HCT116 (cell line): ENCODE measurements at regions not wholly inside any gene's neighbourhood (a gene's known extent, or its start where the extent isn't known, plus 50 kb on each side); places are given as distances from the start of the nearest gene placed in this dataset.
"Not testable (repeated sequence)": the region's sequence is repeated elsewhere in the genome, so short reads cannot be mapped to it uniquely, and the experiment has no call there.

ENCODE experiments used
- ATAC-seq: fragments of 200-7000 bp; cut with Tn5 transposase; 2 replicates; pipeline ENCODE4 v1.9.1; 2020; ENCODE audit warnings: mild to moderate bottlenecking, moderate library complexity
- BruUV-seq: library from RNA; stranded (reverse); fragments of 400-500 nt; replicated peaks from 2 replicates; lab custom pipeline; 2021; lab: Mats Ljungman, UMichigan
- CTCF ChIA-PET: fragments of 300-600 bp; sonication (Branson Sonifier 250); formaldehyde crosslinking; loops from one replicate; lab custom pipeline; 2021; ENCODE audit warnings: antibody characterized with exemption; lab: Charles Lee
- POLR2A ChIA-PET: fragments of 300-600, 350-600 bp; sonication (Branson Sonifier 250); formaldehyde crosslinking; loops from one replicate; lab custom pipeline; 2021; ENCODE audit warnings: antibody characterized with exemption; lab: Charles Lee
- RAD21 ChIA-PET, 2 experiments: fragments of 300-600 bp; sonication (Branson Sonifier 250); formaldehyde crosslinking; loops; one replicate each; lab custom pipeline; 2023; ENCODE audit warnings: low total read pairs in 2 of 2; ENCODE audit not compliant: uncharacterized antibody in 2 of 2, unreplicated experiment in 2 of 2, low non-redundant PET in 1 of 2; lab: Charles Lee
- DNase-seq: peaks from one replicate; pipeline ENCODE4 v3.0.0-alpha.2; 2010; ENCODE audit warnings: low read depth, low spot score
- H2AFZ ChIP-seq: fragments of 200-600 bp; shearing (Covaris generic), sonication (generic); 2 replicates; pipeline ENCODE4 v1.6.1; 2017; ENCODE audit warnings: low read depth, mixed run types, mixed read lengths, antibody characterized with exemption, low read length; ENCODE audit not compliant: poor library complexity, severe bottlenecking
- H3K27ac ChIP-seq: 2 replicates; pipeline ENCODE4 v1.5.1; 2012; ENCODE audit warnings: low read depth, low read length
- H3K27me3 ChIP-seq: fragments of 200-600 bp; sonication (generic); 2 replicates; pipeline ENCODE4 v1.6.1; 2016; ENCODE audit warnings: mixed run types, low read length, mixed read lengths; ENCODE audit not compliant: insufficient read depth
- H3K36me3 ChIP-seq, 2 experiments: fragments of 200-500 bp in 1 of 2; fragments of 200-600 bp in 1 of 2; sonication (Bioruptor generic) in 1 of 2; sonication (generic) in 1 of 2; 2 replicates each; pipeline versions ENCODE4 v1.5.1 to v1.6.1; 2014 to 2016; ENCODE audit warnings: low read length in 2 of 2, inconsistent platforms in 1 of 2, mixed read lengths in 1 of 2, mixed run types in 1 of 2; ENCODE audit not compliant: insufficient read depth in 2 of 2, control insufficient read depth in 1 of 2
- H3K4me1 ChIP-seq, 2 experiments: fragments of 200-600 bp in 1 of 2; sonication (generic) in 1 of 2; 2 replicates each; pipeline versions ENCODE4 v1.5.1 to v1.6.1; 2012 to 2017; ENCODE audit warnings: low read length in 2 of 2, inconsistent platforms in 1 of 2, mild to moderate bottlenecking in 1 of 2, mixed read lengths in 1 of 2, mixed run types in 1 of 2, moderate library complexity in 1 of 2; ENCODE audit not compliant: insufficient read depth in 2 of 2, control insufficient read depth in 1 of 2
- H3K4me2 ChIP-seq: fragments of 200-600 bp; sonication (generic); 2 replicates; pipeline ENCODE4 v1.6.1; 2017; ENCODE audit warnings: mixed run types, low read length, mixed read lengths
- H3K4me3 ChIP-seq, 2 experiments: fragments of 200-600 bp in 1 of 2; sonication (generic) in 1 of 2; replicated peaks in 1 of 2; 2 replicates each; pipeline ENCODE4 v1.5.1; 2011 to 2016; ENCODE audit warnings: low read length in 2 of 2, control low read depth in 1 of 2, low read depth in 1 of 2, mild to moderate bottlenecking in 1 of 2, mixed read lengths in 1 of 2, mixed run types in 1 of 2
- H3K79me2 ChIP-seq: fragments of 200-600 bp; sonication (generic); 2 replicates; pipeline ENCODE4 v1.6.1; 2017; ENCODE audit warnings: mild to moderate bottlenecking, mixed run types, low read length, moderate library complexity, mixed read lengths; ENCODE audit not compliant: insufficient read depth
- H3K9ac ChIP-seq: fragments of 200-600 bp; sonication (generic); 2 replicates; pipeline ENCODE4 v1.6.1; 2016; ENCODE audit warnings: low read length, mixed read lengths
- H3K9me2 ChIP-seq: fragments of 200-600 bp; sonication (generic), shearing (Covaris generic); 2 replicates; pipeline ENCODE4 v1.6.1; 2017; ENCODE audit warnings: mixed run types, mild to moderate bottlenecking, moderate library complexity; ENCODE audit not compliant: insufficient read depth
- H3K9me3 ChIP-seq, 2 experiments: fragments of 200-500 bp in 1 of 2; fragments of 200-600 bp in 1 of 2; sonication (Bioruptor generic) in 1 of 2; sonication (generic) in 1 of 2; 2 replicates each; pipeline ENCODE4 v1.6.1; 2014 to 2017; ENCODE audit warnings: low read length in 2 of 2, mixed read lengths in 2 of 2, inconsistent platforms in 1 of 2, low read depth in 1 of 2, mild to moderate bottlenecking in 1 of 2, mixed run types in 1 of 2, moderate library complexity in 1 of 2; ENCODE audit not compliant: control insufficient read depth in 1 of 2, insufficient read depth in 1 of 2
- H4K20me1 ChIP-seq: fragments of 200-600 bp; sonication (generic), shearing (Covaris generic); 2 replicates; pipeline ENCODE4 v1.6.1; 2017; ENCODE audit warnings: mixed run types, mild to moderate bottlenecking, moderate library complexity; ENCODE audit not compliant: insufficient read depth
- CBX3 ChIP-seq: IDR thresholded peaks from 2 replicates; pipeline ENCODE4 v1.6.1; 2012; ENCODE audit warnings: low read depth
- EGR1 ChIP-seq: IDR thresholded peaks from 2 replicates; pipeline ENCODE4 v1.6.1; 2012; ENCODE audit warnings: low read depth
- ELF1 ChIP-seq: IDR thresholded peaks from 2 replicates; pipeline ENCODE4 v1.6.1; 2012; ENCODE audit warnings: low read depth, borderline replicate concordance
- EZH2 ChIP-seq: fragments of 200-600 bp; sonication (generic); IDR thresholded peaks from 2 replicates; pipeline ENCODE4 v1.6.1; 2017; ENCODE audit warnings: antibody characterized with exemption, mixed run types
- FOSL1 ChIP-seq: IDR thresholded peaks from 2 replicates; pipeline ENCODE4 v1.6.1; 2012; ENCODE audit warnings: low read depth
- JUND ChIP-seq: IDR thresholded peaks from 2 replicates; pipeline ENCODE4 v1.6.1; 2012
- POLR2A ChIP-seq: IDR thresholded peaks from 2 replicates; pipeline ENCODE4 v1.7.0; 2011; ENCODE audit warnings: borderline replicate concordance; ENCODE audit not compliant: insufficient read depth, insufficient read length; ENCODE audit errors: extremely low read depth
- RAD21 ChIP-seq: IDR thresholded peaks from 2 replicates; pipeline ENCODE4 v1.6.1; 2012; ENCODE audit warnings: low read depth, mild to moderate bottlenecking
- SIN3A ChIP-seq: IDR thresholded peaks from 2 replicates; pipeline ENCODE4 v1.6.1; 2012; ENCODE audit warnings: low read depth
- SP1 ChIP-seq: IDR thresholded peaks from 2 replicates; pipeline ENCODE4 v1.6.1; 2012; ENCODE audit warnings: low read depth
- SRF ChIP-seq: IDR thresholded peaks from 2 replicates; pipeline ENCODE4 v1.6.1; 2012; ENCODE audit warnings: low read depth
- YY1 ChIP-seq: IDR thresholded peaks from 2 replicates; pipeline ENCODE4 v1.6.1; 2011; ENCODE audit warnings: low read length, low read depth, moderate library complexity, mild to moderate bottlenecking; ENCODE audit not compliant: insufficient replicate concordance; ENCODE audit errors: extremely low read depth
- ZFX ChIP-seq: fragments of 450-650 bp; IDR thresholded peaks from 2 replicates; pipeline ENCODE4 v1.6.1; 2017
- ZNF274 ChIP-seq: fragments of 200-500 bp; sonication (Bioruptor generic); IDR thresholded peaks from 2 replicates; pipeline ENCODE4 v1.6.1; 2014; ENCODE audit warnings: mild to moderate bottlenecking, low read depth, low read length, inconsistent platforms
- intact Hi-C: fragments of 100-400 bp; cut with micrococcal nuclease; formaldehyde crosslinking; loops from 2 replicates; pipeline ENCODE4 v1.10.0; 2022
- TF ChIP-seq, protein P1 (sequence below): IDR thresholded peaks from 2 replicates; pipeline ENCODE4 v1.6.1; 2012
- TF ChIP-seq, protein P2 (sequence below): IDR thresholded peaks from 2 replicates; pipeline ENCODE4 v1.6.1; 2011; ENCODE audit warnings: mild to moderate bottlenecking, low read length, moderate library complexity; ENCODE audit not compliant: insufficient replicate concordance; ENCODE audit errors: extremely low read depth
- TF ChIP-seq, protein P3 (sequence below), 3 experiments: fragments of 200-600 bp in 1 of 3; sonication (generic) in 1 of 3; IDR thresholded peaks in 2 of 3; conservative IDR thresholded peaks in 1 of 3; 2 replicates each; pipeline ENCODE4 v1.5.1; 2012 to 2017; ENCODE audit warnings: low read depth in 2 of 3, low read length in 2 of 3, antibody characterized with exemption in 1 of 3, borderline replicate concordance in 1 of 3, control low read depth in 1 of 3, mild to moderate bottlenecking in 1 of 3, mixed read lengths in 1 of 3, mixed run types in 1 of 3, moderate library complexity in 1 of 3; ENCODE audit not compliant: insufficient read depth in 1 of 3
- TF ChIP-seq, protein P4 (sequence below): IDR thresholded peaks from 2 replicates; pipeline ENCODE4 v1.6.1; 2012

DNA sequence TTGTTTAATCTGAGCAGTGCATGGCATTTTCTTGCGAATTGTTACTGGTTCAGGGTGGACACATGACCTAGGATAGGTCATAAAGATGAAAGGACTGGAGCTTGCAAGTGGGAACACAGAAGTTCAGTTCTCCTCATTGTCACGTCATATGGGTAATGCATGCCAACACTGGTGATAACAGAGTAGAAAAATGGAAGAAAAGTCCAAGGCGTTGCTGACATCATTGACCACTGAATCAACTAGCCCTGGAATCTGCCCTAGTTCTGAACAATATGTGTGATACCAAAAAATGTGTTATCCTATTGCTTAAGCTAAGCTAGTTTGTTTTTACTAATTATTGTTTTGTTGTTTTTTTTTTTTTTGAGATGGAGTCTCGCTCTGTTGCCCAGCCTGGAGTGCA is 234.2 kb upstream of the MAF start:
- no peak for ATAC-seq
- BruUV-seq, result no TSS peak
- H3K27ac ChIP-seq, result no peak overlapping the region
- TF ChIP-seq ZFX (no peak), ELF1 (no peak), EZH2 (no peak), SRF (no peak), EGR1 (no peak), SP1 (no peak), JUND (no peak), POLR2A (no peak), FOSL1 (no peak), CBX3 (no peak), ZNF274 (no peak), SIN3A (no peak), RAD21 (no peak), YY1 (no peak)
- TF ChIP-seq, protein P1, sequence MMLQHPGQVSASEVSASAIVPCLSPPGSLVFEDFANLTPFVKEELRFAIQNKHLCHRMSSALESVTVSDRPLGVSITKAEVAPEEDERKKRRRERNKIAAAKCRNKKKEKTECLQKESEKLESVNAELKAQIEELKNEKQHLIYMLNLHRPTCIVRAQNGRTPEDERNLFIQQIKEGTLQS, result no peak
- TF ChIP-seq, protein P2, sequence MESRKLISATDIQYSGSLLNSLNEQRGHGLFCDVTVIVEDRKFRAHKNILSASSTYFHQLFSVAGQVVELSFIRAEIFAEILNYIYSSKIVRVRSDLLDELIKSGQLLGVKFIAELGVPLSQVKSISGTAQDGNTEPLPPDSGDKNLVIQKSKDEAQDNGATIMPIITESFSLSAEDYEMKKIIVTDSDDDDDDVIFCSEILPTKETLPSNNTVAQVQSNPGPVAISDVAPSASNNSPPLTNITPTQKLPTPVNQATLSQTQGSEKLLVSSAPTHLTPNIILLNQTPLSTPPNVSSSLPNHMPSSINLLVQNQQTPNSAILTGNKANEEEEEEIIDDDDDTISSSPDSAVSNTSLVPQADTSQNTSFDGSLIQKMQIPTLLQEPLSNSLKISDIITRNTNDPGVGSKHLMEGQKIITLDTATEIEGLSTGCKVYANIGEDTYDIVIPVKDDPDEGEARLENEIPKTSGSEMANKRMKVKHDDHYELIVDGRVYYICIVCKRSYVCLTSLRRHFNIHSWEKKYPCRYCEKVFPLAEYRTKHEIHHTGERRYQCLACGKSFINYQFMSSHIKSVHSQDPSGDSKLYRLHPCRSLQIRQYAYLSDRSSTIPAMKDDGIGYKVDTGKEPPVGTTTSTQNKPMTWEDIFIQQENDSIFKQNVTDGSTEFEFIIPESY, result no peak
- TF ChIP-seq, protein P3, sequence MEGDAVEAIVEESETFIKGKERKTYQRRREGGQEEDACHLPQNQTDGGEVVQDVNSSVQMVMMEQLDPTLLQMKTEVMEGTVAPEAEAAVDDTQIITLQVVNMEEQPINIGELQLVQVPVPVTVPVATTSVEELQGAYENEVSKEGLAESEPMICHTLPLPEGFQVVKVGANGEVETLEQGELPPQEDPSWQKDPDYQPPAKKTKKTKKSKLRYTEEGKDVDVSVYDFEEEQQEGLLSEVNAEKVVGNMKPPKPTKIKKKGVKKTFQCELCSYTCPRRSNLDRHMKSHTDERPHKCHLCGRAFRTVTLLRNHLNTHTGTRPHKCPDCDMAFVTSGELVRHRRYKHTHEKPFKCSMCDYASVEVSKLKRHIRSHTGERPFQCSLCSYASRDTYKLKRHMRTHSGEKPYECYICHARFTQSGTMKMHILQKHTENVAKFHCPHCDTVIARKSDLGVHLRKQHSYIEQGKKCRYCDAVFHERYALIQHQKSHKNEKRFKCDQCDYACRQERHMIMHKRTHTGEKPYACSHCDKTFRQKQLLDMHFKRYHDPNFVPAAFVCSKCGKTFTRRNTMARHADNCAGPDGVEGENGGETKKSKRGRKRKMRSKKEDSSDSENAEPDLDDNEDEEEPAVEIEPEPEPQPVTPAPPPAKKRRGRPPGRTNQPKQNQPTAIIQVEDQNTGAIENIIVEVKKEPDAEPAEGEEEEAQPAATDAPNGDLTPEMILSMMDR (IDR thresholded peaks at IDR 0.05 in 2 of 3, conservative IDR thresholded peaks at IDR 0.05 in 1 of 3; ENCODE audit: borderline replicate concordance in 1 of 3, insufficient read depth in 1 of 3, low read depth in 2 of 3, low read length in 2 of 3), result no peak
- TF ChIP-seq, protein P4, sequence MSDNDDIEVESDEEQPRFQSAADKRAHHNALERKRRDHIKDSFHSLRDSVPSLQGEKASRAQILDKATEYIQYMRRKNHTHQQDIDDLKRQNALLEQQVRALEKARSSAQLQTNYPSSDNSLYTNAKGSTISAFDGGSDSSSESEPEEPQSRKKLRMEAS, result no peak
- TF ChIP-seq, all 23 proteins: peak for 0
- ChIA-PET POLR2A (no interaction called here), CTCF (no interaction called here), RAD21 (no interaction called here)
- Histone ChIP-seq H4K20me1 (no peaks in the 10 kb centered on the region), H3K79me2 (no peaks in the 10 kb centered on the region), H3K9ac (no peak overlapping the region), H3K27me3 (no peaks in the 10 kb centered on the region), H3K4me1 (no peaks in the 10 kb centered on the region), H3K9me2 (no peaks in the 10 kb centered on the region), H2AFZ (no peak overlapping the region), H3K36me3 (no peaks in the 10 kb centered on the region), H3K4me3 (no peak overlapping the region), H3K9me3 (peaks cover 43 to 55% of the 10 kb centered on the region in 2 experiments; a peak in 2 of 4 replicates), H3K4me2 (no peak overlapping the region)
- no peak for DNase-seq
- intact Hi-C loops, result no loop called here

DNA sequence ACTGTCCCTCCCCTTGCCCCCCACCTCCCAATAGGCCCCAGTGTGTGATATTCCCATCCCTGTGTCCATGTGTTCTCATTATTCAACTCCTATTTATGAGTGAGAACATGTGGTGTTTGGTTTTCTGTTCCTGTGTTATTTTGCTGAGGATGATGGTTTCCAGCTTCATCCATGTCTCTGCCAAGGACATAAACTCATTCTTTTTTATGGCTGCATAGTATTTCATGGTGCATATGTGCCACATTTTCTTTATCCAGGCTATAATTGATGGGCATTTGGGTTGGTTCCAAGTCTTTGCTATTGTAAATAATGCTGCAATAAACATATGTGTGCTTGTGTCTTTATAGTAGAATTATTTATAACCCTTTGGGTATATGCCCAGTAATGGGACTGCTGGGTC is 233.5 kb upstream of the MAF start:
- intact Hi-C loops, H3K27me3 ChIP-seq, H3K4me1 ChIP-seq, RAD21 ChIA-PET, H3K4me2 ChIP-seq, H3K4me3 ChIP-seq, ATAC-seq, H3K27ac ChIP-seq, DNase-seq, CTCF ChIA-PET, BruUV-seq, H3K9me2 ChIP-seq, H4K20me1 ChIP-seq, H3K9ac ChIP-seq, H2AFZ ChIP-seq, POLR2A ChIA-PET, H3K36me3 ChIP-seq, H3K79me2 ChIP-seq: not testable (repeated sequence)
- H3K9me3 ChIP-seq, result peaks cover 41 to 52% of the 10 kb centered on the region in 2 experiments; a peak in 2 of 4 replicates
